Hepatocyte (in vitro differentiated cells): ENCODE measurements at regions not wholly inside any gene's neighbourhood (a gene's known extent, or its start where the extent isn't known, plus 50 kb on each side); places are given as distances from the start of the nearest gene placed in this dataset.

Experiments
- CTCF ChIP-seq: fragments of 200-600 bp; sonication (generic); IDR thresholded peaks from 2 replicates; pipeline ENCODE4 v1.5.1; 2016; ENCODE audit warnings: antibody characterized with exemption, mild to moderate bottlenecking; ENCODE audit not compliant: poor library complexity
- EZH2phosphoT487 ChIP-seq: fragments of 200-600 bp; sonication (generic); IDR thresholded peaks from one replicate; pipeline ENCODE4 v1.6.1; 2018; ENCODE audit warnings: antibody characterized with exemption, mild to moderate bottlenecking, low read depth, moderate library complexity; ENCODE audit not compliant: unreplicated experiment, severe bottlenecking

GRCh38 chrX:39805022-39805421 lies 292.7 kb downstream of the BCOR start:
- no peak for TF ChIP-seq EZH2phosphoT487
- TF ChIP-seq CTCF = no peak
